ENCODE measurements at regions not wholly inside any gene's neighbourhood (a gene's known extent, or its start where the extent isn't known, plus 50 kb on each side); places are given as distances from the start of the nearest gene placed in this dataset.

DNA sequence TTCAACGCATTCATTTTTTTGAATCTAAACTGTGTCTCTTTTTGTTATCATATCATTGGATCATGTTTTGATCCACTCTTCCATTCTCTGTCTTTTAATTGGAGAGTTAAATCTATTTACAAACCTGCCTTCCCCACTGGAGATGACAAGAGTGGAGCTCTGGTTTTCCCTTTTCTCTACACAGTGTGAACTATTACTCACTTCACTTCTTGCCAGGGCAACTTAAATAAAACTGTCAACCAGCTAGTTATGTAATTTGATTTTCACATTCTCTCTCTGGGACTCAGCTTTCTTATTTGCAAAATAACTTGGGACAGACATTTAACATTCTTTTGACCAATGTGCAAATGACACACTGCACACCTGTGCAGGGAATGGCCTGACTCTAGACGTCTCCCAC is 230.8 kb upstream of the CST7 start:
- no peak for DNase-seq

- no peak for DNase-seq
Measured at GRCh38 chr20:24718696-24719095, 230.4 kb upstream of the CST7 start.

GRCh38 chr20:24720957-24721356 is 228.1 kb upstream of the CST7 start:
- no peak for DNase-seq

GRCh38 chr20:24721891-24722568 is 227.0 kb upstream of the CST7 start:
- no peak for DNase-seq

GRCh38 chr20:24722586-24722985 is 226.5 kb upstream of the CST7 start:
- DNase-seq, result no peak

- peak; percentile 45 for DNase-seq
Measured at GRCh38 chr20:24723186-24723585, 225.9 kb upstream of the CST7 start.

- DNase-seq, result no peak
Measured at GRCh38 chr20:24723647-24724352, 225.3 kb upstream of the CST7 start.

DNA sequence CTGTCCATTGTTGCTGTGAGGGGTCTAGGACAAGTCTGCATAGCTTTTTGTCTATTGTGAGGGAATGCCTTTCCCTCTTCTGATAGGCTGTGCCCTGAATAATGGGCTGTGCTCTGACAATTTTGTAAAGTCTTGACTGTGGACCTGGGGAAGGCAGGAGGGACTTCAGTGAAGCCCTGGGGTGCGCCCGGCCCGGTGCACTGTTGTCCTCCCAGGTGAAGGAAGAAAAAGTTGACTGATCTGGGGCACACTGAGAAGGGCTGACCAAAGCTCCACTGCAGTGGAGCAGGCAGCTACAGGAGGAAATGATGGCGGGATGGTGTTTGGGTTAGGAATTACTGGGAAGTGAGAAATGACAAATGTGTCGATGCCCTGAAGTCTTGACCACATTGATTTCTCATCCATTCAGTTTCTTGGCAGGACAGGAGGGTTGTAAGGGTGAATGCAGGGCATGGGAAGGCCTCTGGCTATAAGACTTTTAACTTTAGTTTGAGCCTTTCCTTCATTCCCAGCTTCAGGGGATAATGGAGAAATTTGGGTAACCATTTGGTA is 224.0 kb upstream of the CST7 start:
- DNase-seq, result no peak

- DNase-seq, result no peak
Measured at GRCh38 chr20:24727795-24728194, 221.3 kb upstream of the CST7 start.

- no peak for DNase-seq
Measured at GRCh38 chr20:24729896-24730605, 219.0 kb upstream of the CST7 start.

DNA sequence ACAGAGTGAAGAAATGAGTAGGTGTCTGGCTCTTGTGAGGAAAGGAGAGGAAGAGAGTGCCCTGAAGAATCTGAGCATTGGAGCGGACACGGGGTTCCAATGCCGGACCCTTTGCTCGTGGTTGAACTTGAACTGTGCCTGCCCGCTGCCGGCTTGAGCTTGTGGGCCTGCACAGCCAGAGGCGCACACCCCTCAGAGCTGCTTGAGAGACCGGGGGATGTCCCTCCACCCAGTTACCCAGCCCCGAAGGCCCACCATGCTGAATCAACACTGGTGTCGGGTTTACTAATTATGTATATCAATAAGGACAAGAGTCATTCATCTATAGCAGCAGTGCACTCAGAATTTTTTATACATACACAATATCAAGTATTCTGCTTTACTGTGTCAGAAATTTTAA is 218.3 kb upstream of the CST7 start:
- DNase-seq, result no peak

DNA sequence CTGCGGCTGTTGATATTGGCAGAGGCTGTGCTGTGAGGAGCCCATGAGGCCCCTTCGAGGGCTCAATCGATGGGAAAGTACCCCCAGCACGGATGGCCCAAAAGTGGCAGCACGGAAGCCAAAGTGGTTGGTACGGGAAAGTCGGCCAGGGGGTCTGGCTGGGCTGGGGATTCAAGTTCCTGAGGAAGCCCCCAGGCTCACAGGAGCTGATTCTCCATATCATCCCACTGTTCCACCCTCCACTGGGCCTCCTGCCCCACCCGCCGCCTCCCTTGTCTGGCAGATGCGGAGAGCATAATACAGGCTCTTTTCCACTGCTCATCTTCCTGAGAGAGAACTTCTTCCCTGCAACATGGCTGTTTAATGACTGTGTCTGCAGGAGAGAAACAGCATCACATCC is 217.8 kb upstream of the CST7 start:
- DNase-seq, result no peak

DNA sequence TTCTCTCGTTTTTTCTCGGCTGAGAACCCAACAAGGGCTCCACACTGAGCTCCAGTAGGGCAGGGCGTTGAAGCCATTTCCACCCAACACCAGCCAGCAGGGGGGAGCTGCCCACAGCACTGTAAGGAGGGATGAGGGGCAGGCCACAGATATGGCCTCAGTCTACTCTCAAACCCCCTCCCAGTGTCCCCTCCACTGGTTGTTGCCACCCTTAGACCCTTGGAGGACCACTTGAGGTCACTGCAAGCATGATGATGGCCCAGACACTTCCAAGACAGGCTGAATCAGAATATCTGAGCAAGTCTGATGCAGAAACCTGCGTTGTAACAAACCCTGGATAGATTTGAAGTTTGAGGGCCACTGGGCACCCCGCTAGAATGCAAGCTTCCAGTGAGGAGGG is 217.0 kb upstream of the CST7 start:
- no peak for DNase-seq

- DNase-seq, result no peak
Measured at GRCh38 chr20:24732599-24732998, 216.5 kb upstream of the CST7 start.

DNA sequence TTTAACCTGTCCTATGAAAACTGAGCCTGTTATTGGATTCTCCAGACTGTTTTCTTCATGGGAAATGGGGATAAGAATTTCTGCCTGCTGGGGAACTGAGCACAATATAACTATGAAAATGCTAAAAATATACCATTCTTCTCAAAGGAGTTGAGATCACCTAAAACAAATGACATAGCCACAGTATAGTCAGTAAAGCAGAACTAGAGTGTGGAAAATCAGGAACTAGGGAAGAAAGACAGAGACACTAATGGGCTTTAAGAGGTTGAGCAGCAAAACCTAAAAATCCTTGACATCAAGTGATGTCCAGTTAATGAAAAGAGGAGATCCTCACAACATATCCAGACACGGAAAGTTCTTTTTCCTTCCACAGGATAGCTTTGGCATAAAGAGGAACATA is 215.7 kb upstream of the CST7 start:
- DNase-seq, result peak; percentile 28

DNA sequence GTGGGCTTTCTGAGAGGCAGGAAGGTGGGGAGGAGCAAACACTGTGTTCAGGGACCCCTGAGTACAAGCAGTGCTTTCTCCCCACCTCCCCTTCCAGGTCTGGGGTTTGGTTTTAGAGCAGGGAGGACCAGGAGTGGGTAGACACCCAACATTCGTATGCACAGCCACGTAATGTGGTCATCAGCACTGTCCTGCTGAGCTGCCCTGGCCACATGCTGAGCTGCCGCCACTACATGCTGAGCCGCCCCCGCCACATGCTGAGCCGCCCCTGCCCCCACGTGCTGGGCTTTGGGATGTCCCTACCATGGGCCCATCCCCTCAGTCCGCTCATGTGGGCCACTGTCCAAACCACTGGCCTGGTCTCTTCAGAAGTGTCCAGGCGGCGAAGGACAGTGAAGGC is 214.9 kb upstream of the CST7 start:
- DNase-seq, result no peak

GRCh38 chr20:24735263-24735662 is 213.8 kb upstream of the CST7 start:
- DNase-seq, result no peak

- DNase-seq, result no peak
Measured at GRCh38 chr20:24736131-24736843, 212.8 kb upstream of the CST7 start.

- DNase-seq, result no peak
Measured at GRCh38 chr20:24736844-24737211, 212.2 kb upstream of the CST7 start.

DNA sequence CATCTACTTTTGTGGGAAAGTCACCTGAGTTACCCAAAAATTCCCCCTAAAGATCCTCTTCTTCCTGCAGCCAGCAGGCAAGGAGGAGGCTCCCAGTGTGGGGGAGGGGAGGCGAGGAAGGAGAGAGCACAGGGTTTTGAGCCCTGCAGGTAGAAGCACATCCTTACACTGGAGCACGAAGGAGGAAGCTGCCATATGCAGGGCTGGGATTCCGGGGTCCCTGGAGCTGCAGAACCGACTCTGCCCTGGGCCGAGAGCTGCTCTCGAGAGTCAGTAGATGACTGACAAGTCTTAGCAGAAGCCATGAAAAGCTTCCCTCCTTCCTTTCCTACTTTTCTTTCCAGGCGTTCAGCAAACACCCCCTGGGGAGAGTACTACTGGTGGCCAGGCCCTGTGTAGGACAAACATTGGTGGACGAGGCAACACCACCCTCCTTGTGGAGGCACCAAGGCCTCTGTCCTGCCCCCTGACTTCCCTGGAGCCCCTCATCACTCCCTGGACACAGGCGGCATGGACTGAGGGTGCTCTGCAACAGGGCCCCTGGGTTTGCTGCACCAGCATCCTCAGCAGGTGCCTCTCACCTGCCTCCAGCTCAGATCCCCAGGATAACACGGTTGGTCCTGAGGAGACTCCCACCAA is 211.7 kb upstream of the CST7 start:
- no peak for DNase-seq

GRCh38 chr20:24738058-24738775 is 210.9 kb upstream of the CST7 start:
- no peak for DNase-seq

Measured in suppressor macrophage treated with lipopolysaccharide for 4 hours (primary cell).